Heart left ventricle (tissue), 16 donors: ENCODE measurements at regions not wholly inside any gene's neighbourhood (a gene's known extent, or its start where the extent isn't known, plus 50 kb on each side); places are given as distances from the start of the nearest gene placed in this dataset.

Source experiments
- ATAC-seq, 4 donors: fragments of 200-7000 bp; cut with Tn5 transposase; one replicate each; pipeline ENCODE4 v1.9.1; 2020 to 2022; ENCODE audit warnings: moderate library complexity in 4 of 4, mild to moderate bottlenecking in 3 of 4, moderate number of reproducible peaks in 1 of 4
- DNase-seq, 5 donors: peaks; one replicate each; pipeline ENCODE4 v3.0.0-alpha.2; 2020
- H3K27ac ChIP-seq, 12 donors: fragments of 200-600 bp; sonication (generic) in 4 of 12; one replicate each; pipeline versions ENCODE4 v1.5.0 to v1.8.0; 2016 to 2022; ENCODE audit warnings: mild to moderate bottlenecking in 2 of 12
- H3K27me3 ChIP-seq, 9 donors: fragments of 200-600 bp; sonication (generic) in 2 of 9; one replicate each; pipeline versions ENCODE4 v1.5.1 to v1.8.0; 2016 to 2022; ENCODE audit warnings: mild to moderate bottlenecking in 3 of 9
- H3K36me3 ChIP-seq, 9 donors: fragments of 200-600 bp; sonication (generic) in 2 of 9; one replicate each; pipeline versions ENCODE4 v1.5.0 to v1.8.0; 2018 to 2022; ENCODE audit warnings: mild to moderate bottlenecking in 2 of 9
- H3K4me1 ChIP-seq, 12 donors: fragments of 200-600 bp; sonication (generic) in 4 of 12; one replicate each; pipeline versions ENCODE4 v1.5.0 to v1.8.0; 2016 to 2022; ENCODE audit warnings: mild to moderate bottlenecking in 3 of 12
- H3K4me3 ChIP-seq, 12 donors: fragments of 200-600 bp; sonication (generic) in 4 of 12; one replicate each; pipeline versions ENCODE4 v1.5.0 to v1.8.0; 2017 to 2022; ENCODE audit warnings: mild to moderate bottlenecking in 9 of 12, moderate library complexity in 4 of 12
- H3K9me3 ChIP-seq, 12 donors: fragments of 200-600 bp; sonication (generic) in 4 of 12; one replicate each; pipeline versions ENCODE4 v1.5.0 to v1.8.0; 2016 to 2022; ENCODE audit warnings: mild to moderate bottlenecking in 1 of 12
- CTCF ChIP-seq, 12 donors: fragments of 200-600 bp; sonication (generic) in 4 of 12; IDR thresholded peaks; one replicate each; pipeline versions ENCODE4 v1.5.0 to v1.8.0; 2018 to 2022; ENCODE audit warnings: antibody characterized with exemption in 12 of 12, mild to moderate bottlenecking in 5 of 12
- POLR2A ChIP-seq, 2 donors: fragments of 450-650 bp; IDR thresholded peaks; one replicate each; pipeline ENCODE4 v1.6.1; 2017; ENCODE audit warnings: antibody characterized with exemption in 2 of 2, mild to moderate bottlenecking in 2 of 2, moderate library complexity in 2 of 2
- WGBS, 4 donors: extraction: QIAGEN DNeasy Blood & Tissue Kit in 2 of 4; methylation state at CpG; one replicate each; pipeline versions ENCODE4 v1.1.5 to v1.1.7; 2013 to 2018; 5-methylcytosine and 5-hydroxymethylcytosine counted together
- intact Hi-C, 10 donors: fragments of 100-400 bp; cut with DNase I; formaldehyde crosslinking; loops; one replicate each; pipeline versions ENCODE4 v1.11.1 to v1.14.2; 2022
- donor health status: ischemic (EF 13 %, LVEDD 7.1; RV severe dilation, severe dysfunction).
- donor health status: healthy with polysubstance abuse.
- donor health status: DM: no; HTN: yes; CAD: no.
- donor health status: DM: no; HTN: no; CAD: no.
- donor health status: ischemic (EF 25% LVEDD 6.9; RV normal size, moderate dysfunction).
- donor health status: ischemic (EF 25% LVEDD 5.7; RV mildly dilated, moderate dysfunction).
- donor health status: healthy.
- donor health status: DM: yes; HTN: yes; CAD: no.
- donor health status: ischemic (EF 35%, LVEDD 5.7; RV mildly dilated, moderate dysfunction).
- donor health status: nonischemic (EF 11% LVEDD 7.7; RV severe dilation, severe dysfunction).
- donor health status: DM: yes; HTN: yes; CAD: no.
- donor health status: PGD.
- donor health status: ischemic (EF 29% LVEDD 5.4; RV normal size, mild dysfunction).
- donor health status: nonischemic (EF 23%, LVEDD 6.1; RV moderate dilation, normal function).

GRCh38 chr2:24418166-24418841 lies 58.0 kb upstream of the ITSN2 start:
- ATAC-seq (no peak), DNase-seq (no peak)
- WGBS, 4 donors = 81 to 90% (median 83%) methylated on average over 2 of the region's 2 CpGs
- no peak for TF ChIP-seq CTCF (IDR thresholded peaks at IDR 0.05)
- no peak for TF ChIP-seq POLR2A (IDR thresholded peaks at IDR 0.05)
- no peak overlapping the region for H3K27ac ChIP-seq
- intact Hi-C loops = loop anchor here in 4 of 10 donors (2.0 to 10.0 kb wide), 5 partner anchors 408 to 779 kb away; partner anchors contain the start of gene ADCY3 (in 1 of the 4)
- H3K9me3 ChIP-seq = peaks cover 0 to 13% (median 0%) of the 10 kb centered on the region in 12 donors
- H3K4me3 ChIP-seq = no peak overlapping the region
- no peaks in the 10 kb centered on the region for H3K27me3 ChIP-seq
- no peaks in the 10 kb centered on the region for H3K36me3 ChIP-seq
- no peaks in the 10 kb centered on the region for H3K4me1 ChIP-seq

- 96 to 98% (median 97%) methylated on average over 3 of the region's 3 CpGs for WGBS, 4 donors
- H3K36me3 ChIP-seq = no peaks in the 10 kb centered on the region
- no peaks in the 10 kb centered on the region for H3K9me3 ChIP-seq
- H3K4me1 ChIP-seq = no peaks in the 10 kb centered on the region
- no peak overlapping the region for H3K27ac ChIP-seq
- no peak for DNase-seq
- no peak overlapping the region for H3K4me3 ChIP-seq
- H3K27me3 ChIP-seq = peaks cover 0 to 9% (median 0%) of the 10 kb centered on the region in 9 donors
- no peak for TF ChIP-seq POLR2A (IDR thresholded peaks at IDR 0.05)
- ATAC-seq = no peak
- intact Hi-C loops = loop anchor here in 5 of 10 donors (5.0 to 10.0 kb wide), 5 partner anchors 414 to 784 kb away; partner anchors contain the start of gene ADCY3 (in 1 of the 5)
These were observed 52.5 kb upstream of the ITSN2 start for GRCh38 chr2:24412812-24413211.

GRCh38 chr2:24411488-24412151 lies 51.3 kb upstream of the ITSN2 start:
- 91 to 94% (median 92%) methylated on average over 4 of the region's 4 CpGs for WGBS, 4 donors
- ATAC-seq (no peak), DNase-seq (no peak)
- Histone ChIP-seq H3K36me3 (no peaks in the 10 kb centered on the region), H3K27ac (no peak overlapping the region), H3K4me1 (no peaks in the 10 kb centered on the region), H3K9me3 (no peaks in the 10 kb centered on the region), H3K4me3 (no peak overlapping the region), H3K27me3 (peaks cover 0 to 14% (median 0%) of the 10 kb centered on the region in 9 donors)
- intact Hi-C loops = loop anchor here in 8 of 10 donors (2.0 to 10.0 kb wide), 7 partner anchors 415 to 786 kb away; partner anchors contain the start of gene ADCY3 (in 1 of the 8)
- TF ChIP-seq POLR2A (IDR thresholded peaks at IDR 0.05) = no peak
- TF ChIP-seq CTCF (IDR thresholded peaks at IDR 0.05) = no peak

- ATAC-seq = no peak
- 74 to 89% (median 81%) methylated on average over 2 of the region's 2 CpGs for WGBS, 4 donors
These were observed 50.6 kb upstream of the ITSN2 start for GRCh38 chr2:24410976-24411375.

More at GRCh38 chr2:24410976-24411375, 50.6 kb upstream of the ITSN2 start:
- no peak overlapping the region for H3K27ac ChIP-seq
- H3K9me3 ChIP-seq = no peaks in the 10 kb centered on the region
- intact Hi-C loops = loop anchor here (1.0 to 10.0 kb wide), 8 partner anchors 416 to 786 kb away; partner anchors contain the start of gene ADCY3 (in 1 of the 10)
- H3K4me1 ChIP-seq = no peaks in the 10 kb centered on the region
- no peak overlapping the region for H3K4me3 ChIP-seq
- TF ChIP-seq POLR2A (IDR thresholded peaks at IDR 0.05) = no peak
- H3K36me3 ChIP-seq = no peaks in the 10 kb centered on the region
- no peak for DNase-seq
- H3K27me3 ChIP-seq = peaks cover 0 to 14% (median 0%) of the 10 kb centered on the region in 9 donors
